CD8-positive, alpha-beta memory T cell (primary cell): ENCODE measurements at regions not wholly inside any gene's neighbourhood (a gene's known extent, or its start where the extent isn't known, plus 50 kb on each side); places are given as distances from the start of the nearest gene placed in this dataset.

Experiments used
- CTCF ChIA-PET: fragments of 350-600 bp; sonication (Branson Sonifier 250); formaldehyde crosslinking; loops from one replicate; lab custom pipeline; 2021; ENCODE audit warnings: antibody characterized with exemption; lab: Charles Lee
- POLR2A ChIA-PET: fragments of 350-600 bp; sonication (Branson Sonifier 250); formaldehyde crosslinking; loops from one replicate; lab custom pipeline; 2021; ENCODE audit warnings: antibody characterized with exemption; lab: Charles Lee
- DNase-seq, 5 donors: peaks; one replicate each; pipeline versions ENCODE4 v3.0.0 to v3.0.0-alpha.2; 2020 to 2022; ENCODE audit warnings: mixed read lengths in 1 of 5
- H3K27ac ChIP-seq: one replicate; pipeline ENCODE4 v1.7.0; 2013; ENCODE audit warnings: low read depth, mild to moderate bottlenecking, low read length, moderate library complexity
- H3K27me3 ChIP-seq: 2 replicates; pipeline ENCODE4 v1.7.0; 2013; ENCODE audit warnings: low read length, mild to moderate bottlenecking; ENCODE audit not compliant: insufficient read depth, poor library complexity, severe bottlenecking
- H3K36me3 ChIP-seq: 2 replicates; pipeline ENCODE4 v1.7.0; 2013; ENCODE audit warnings: mild to moderate bottlenecking, low read length, moderate library complexity; ENCODE audit not compliant: insufficient read depth
- H3K4me1 ChIP-seq: 2 replicates; pipeline ENCODE4 v1.7.0; 2013; ENCODE audit warnings: mild to moderate bottlenecking, low read length, moderate library complexity; ENCODE audit not compliant: insufficient read depth
- H3K4me3 ChIP-seq: 2 replicates; pipeline ENCODE4 v1.7.0; 2013; ENCODE audit warnings: mild to moderate bottlenecking, low read length
- H3K9me3 ChIP-seq: 2 replicates; pipeline ENCODE4 v1.7.0; 2013; ENCODE audit warnings: mild to moderate bottlenecking, low read length
- H3K27ac Mint-ChIP-seq, 8 donors: one replicate each; pipeline ENCODE4 v1.8.0; 2020 to 2021; ENCODE audit warnings: mixed read lengths in 8 of 8, mild to moderate bottlenecking in 6 of 8, inconsistent platforms in 3 of 8, moderate library complexity in 3 of 8
- H3K27me3 Mint-ChIP-seq, 2 donors: one replicate each; pipeline ENCODE4 v1.8.0; 2020 to 2021; ENCODE audit warnings: mixed read lengths in 2 of 2, mild to moderate bottlenecking in 1 of 2, moderate library complexity in 1 of 2
- H3K36me3 Mint-ChIP-seq, 3 donors: one replicate each; pipeline ENCODE4 v1.8.0; 2020 to 2021; ENCODE audit warnings: mixed read lengths in 3 of 3, inconsistent platforms in 1 of 3, mild to moderate bottlenecking in 1 of 3
- H3K4me1 Mint-ChIP-seq, 3 donors: one replicate each; pipeline ENCODE4 v1.8.0; 2020 to 2021; ENCODE audit warnings: mixed read lengths in 3 of 3, inconsistent platforms in 1 of 3, mild to moderate bottlenecking in 1 of 3
- H3K4me3 Mint-ChIP-seq, 7 donors: one replicate each; pipeline ENCODE4 v1.8.0; 2020 to 2021; ENCODE audit warnings: mixed read lengths in 7 of 7, mild to moderate bottlenecking in 6 of 7, moderate library complexity in 4 of 7, inconsistent platforms in 2 of 7
- H3K9me3 Mint-ChIP-seq, 5 donors: one replicate each; pipeline ENCODE4 v1.8.0; 2020 to 2022; ENCODE audit warnings: mixed read lengths in 5 of 5, mild to moderate bottlenecking in 3 of 5, moderate library complexity in 2 of 5, inconsistent platforms in 1 of 5

DNA sequence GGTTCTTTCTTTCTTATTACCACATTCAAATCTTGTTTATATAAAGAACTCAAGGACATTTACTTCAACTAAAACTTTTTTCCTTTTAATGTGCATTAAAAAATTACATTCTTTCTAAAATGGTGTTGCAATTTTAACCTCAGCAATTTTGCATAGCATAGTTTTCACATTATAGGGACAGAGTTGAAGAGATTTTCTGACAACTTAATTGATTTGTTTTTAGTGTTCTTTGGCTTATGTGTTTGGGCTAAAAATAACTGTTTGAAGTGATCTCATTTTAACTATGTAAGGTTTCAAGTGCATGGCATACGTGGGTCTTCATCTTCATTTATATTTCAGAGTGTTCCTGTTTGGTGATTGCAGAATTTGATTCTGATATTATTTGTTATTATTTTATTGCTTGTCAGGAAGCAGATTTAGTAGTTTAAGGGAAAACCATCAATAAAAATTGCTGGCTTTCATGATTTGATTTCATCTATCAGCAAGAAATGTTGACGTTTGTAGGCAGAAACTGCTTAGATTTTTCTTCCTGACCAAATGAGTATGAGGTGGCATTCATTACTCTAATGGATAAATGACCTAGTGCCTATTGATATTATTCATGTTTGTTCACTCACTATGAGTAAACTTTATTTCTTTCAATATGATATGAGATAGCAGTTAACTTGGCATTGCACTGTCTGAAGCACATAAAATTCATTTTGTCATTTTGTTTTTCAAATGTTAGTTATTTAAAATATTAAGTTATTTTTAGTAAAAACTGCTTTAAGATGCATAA, 398.4 kb downstream of the NUP35 start:
- Mint-ChIP-seq H3K36me3 (no peaks in the 10 kb centered on the region), H3K27ac (no peak overlapping the region), H3K4me1 (no peaks in the 10 kb centered on the region), H3K27me3 (no peaks in the 10 kb centered on the region), H3K4me3 (no peak overlapping the region), H3K9me3 (peaks cover 7 to 30% (median 23%) of the 10 kb centered on the region in 5 donors)
- no peak overlapping the region for H3K4me3 ChIP-seq
- no peaks in the 10 kb centered on the region for H3K4me1 ChIP-seq
- no peak overlapping the region for H3K27ac ChIP-seq
- no peaks in the 10 kb centered on the region for H3K27me3 ChIP-seq
- CTCF ChIA-PET = no interaction called here
- no peaks in the 10 kb centered on the region for H3K36me3 ChIP-seq
- no peak for DNase-seq
- no peaks in the 10 kb centered on the region for H3K9me3 ChIP-seq
- POLR2A ChIA-PET = no interaction called here

DNA sequence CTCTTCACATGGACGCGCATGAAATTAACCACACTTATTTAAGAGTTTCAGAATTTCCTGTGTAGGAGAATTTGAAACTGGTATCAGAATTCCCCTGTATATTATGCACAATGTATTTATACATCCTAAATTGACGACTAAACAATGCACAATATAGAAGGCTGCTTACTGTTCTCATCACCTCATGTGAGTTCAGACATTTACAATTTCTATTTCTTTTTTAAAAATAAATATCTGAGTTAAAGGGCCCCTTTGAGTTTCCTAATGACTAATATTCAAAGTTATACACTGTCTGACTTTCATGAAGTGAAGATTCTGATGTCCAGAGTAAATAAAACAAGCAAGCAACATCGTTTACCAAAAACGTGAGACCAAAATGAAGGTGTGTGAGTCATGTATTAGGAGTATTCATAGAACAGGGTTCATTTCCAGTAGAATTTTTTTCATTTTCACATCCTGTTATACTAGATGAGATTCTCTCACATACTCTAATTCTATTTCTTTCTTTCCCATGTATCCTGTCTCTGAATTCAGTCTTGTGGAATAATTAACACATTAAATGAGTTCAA, 406.2 kb downstream of the NUP35 start:
- H3K4me3 ChIP-seq = no peak overlapping the region
- no peaks in the 10 kb centered on the region for H3K4me1 ChIP-seq
- no peaks in the 10 kb centered on the region for H3K9me3 ChIP-seq
- H3K27ac Mint-ChIP-seq = no peak overlapping the region
- H3K4me3 Mint-ChIP-seq = no peak overlapping the region
- ChIA-PET POLR2A (no interaction called here), CTCF (no interaction called here)
- DNase-seq = no peak
- no peaks in the 10 kb centered on the region for H3K27me3 Mint-ChIP-seq
- no peaks in the 10 kb centered on the region for H3K4me1 Mint-ChIP-seq
- H3K9me3 Mint-ChIP-seq = peaks cover 3 to 21% (median 11%) of the 10 kb centered on the region in 5 donors
- no peaks in the 10 kb centered on the region for H3K27me3 ChIP-seq
- no peaks in the 10 kb centered on the region for H3K36me3 Mint-ChIP-seq
- H3K27ac ChIP-seq = no peak overlapping the region
- H3K36me3 ChIP-seq = no peaks in the 10 kb centered on the region

DNA sequence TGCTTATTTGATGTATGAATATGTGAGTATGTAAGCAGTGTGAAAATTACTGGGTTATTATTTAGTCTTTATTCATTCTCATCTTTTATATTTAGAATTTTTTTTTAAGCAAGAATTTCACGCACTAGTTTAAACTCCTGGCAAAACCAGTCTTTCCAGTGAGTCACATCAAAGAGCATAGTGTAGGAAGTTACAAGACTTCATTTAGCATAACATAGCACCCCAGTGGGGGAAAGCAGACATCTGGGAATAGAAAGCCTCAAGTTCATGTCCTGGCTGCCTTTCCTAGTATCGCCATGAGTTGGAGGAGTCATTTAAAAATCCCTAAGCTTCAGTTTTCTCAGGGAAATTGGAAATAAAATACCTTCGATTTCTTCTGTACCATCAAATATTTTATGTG, 408.3 kb downstream of the NUP35 start:
- Histone ChIP-seq H3K27me3 (no peaks in the 10 kb centered on the region), H3K36me3 (no peaks in the 10 kb centered on the region), H3K27ac (no peak overlapping the region), H3K4me1 (no peaks in the 10 kb centered on the region), H3K4me3 (no peak overlapping the region), H3K9me3 (no peaks in the 10 kb centered on the region)
- H3K4me3 Mint-ChIP-seq = no peak overlapping the region
- ChIA-PET POLR2A (no interaction called here), CTCF (no interaction called here)
- DNase-seq = no peak
- H3K27me3 Mint-ChIP-seq = no peaks in the 10 kb centered on the region
- H3K9me3 Mint-ChIP-seq = peaks cover 8 to 20% (median 11%) of the 10 kb centered on the region in 5 donors
- no peaks in the 10 kb centered on the region for H3K36me3 Mint-ChIP-seq
- no peak overlapping the region for H3K27ac Mint-ChIP-seq
- no peaks in the 10 kb centered on the region for H3K4me1 Mint-ChIP-seq

DNA sequence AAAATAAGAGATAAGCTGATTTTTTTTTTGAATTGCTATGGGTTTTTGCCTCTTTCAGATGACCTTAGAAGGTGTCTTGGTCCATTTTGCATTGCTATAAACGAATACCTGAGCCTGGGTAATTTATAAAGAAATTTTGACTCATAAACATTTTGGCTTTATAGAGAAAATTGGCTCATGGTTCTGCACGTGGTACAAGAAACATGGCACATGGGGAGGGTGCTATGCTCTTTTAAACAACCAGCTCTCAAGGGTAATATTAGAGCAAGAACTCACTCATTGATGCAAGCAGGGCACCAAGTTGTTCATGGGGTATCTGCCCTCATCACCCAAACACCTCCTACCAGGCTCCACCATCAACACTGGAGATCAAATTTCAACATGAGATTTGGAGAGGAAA, 408.8 kb downstream of the NUP35 start:
- no peak for DNase-seq
- Histone ChIP-seq H3K4me1 (no peaks in the 10 kb centered on the region), H3K4me3 (no peak overlapping the region), H3K27ac (no peak overlapping the region), H3K27me3 (no peaks in the 10 kb centered on the region), H3K9me3 (no peaks in the 10 kb centered on the region), H3K36me3 (no peaks in the 10 kb centered on the region)
- CTCF ChIA-PET = no interaction called here
- Mint-ChIP-seq H3K27me3 (no peaks in the 10 kb centered on the region), H3K4me3 (no peak overlapping the region), H3K36me3 (no peaks in the 10 kb centered on the region), H3K27ac (no peak overlapping the region), H3K9me3 (peaks cover 5 to 15% (median 12%) of the 10 kb centered on the region in 5 donors), H3K4me1 (no peaks in the 10 kb centered on the region)
- POLR2A ChIA-PET = no interaction called here

GRCh38 chr2:183536290-183536689, 412.0 kb downstream of the NUP35 start:
- Mint-ChIP-seq H3K4me3 (no peak overlapping the region), H3K27me3 (no peaks in the 10 kb centered on the region), H3K36me3 (no peaks in the 10 kb centered on the region), H3K9me3 (peaks cover 9 to 18% (median 13%) of the 10 kb centered on the region in 5 donors), H3K4me1 (no peaks in the 10 kb centered on the region), H3K27ac (no peak overlapping the region)
- ChIA-PET CTCF (no interaction called here), POLR2A (no interaction called here)
- Histone ChIP-seq H3K27me3 (no peaks in the 10 kb centered on the region), H3K9me3 (no peaks in the 10 kb centered on the region), H3K4me1 (no peaks in the 10 kb centered on the region), H3K36me3 (no peaks in the 10 kb centered on the region), H3K27ac (no peak overlapping the region), H3K4me3 (no peak overlapping the region)
- DNase-seq = no peak

GRCh38 chr2:183536714-183537113, 412.5 kb downstream of the NUP35 start:
- Histone ChIP-seq H3K4me1 (no peaks in the 10 kb centered on the region), H3K4me3 (no peak overlapping the region), H3K36me3 (no peaks in the 10 kb centered on the region), H3K9me3 (no peaks in the 10 kb centered on the region), H3K27ac (no peak overlapping the region), H3K27me3 (no peaks in the 10 kb centered on the region)
- Mint-ChIP-seq H3K9me3 (peaks cover 9 to 18% (median 13%) of the 10 kb centered on the region in 5 donors), H3K27ac (no peak overlapping the region), H3K4me3 (no peak overlapping the region), H3K4me1 (no peaks in the 10 kb centered on the region), H3K36me3 (no peaks in the 10 kb centered on the region), H3K27me3 (no peaks in the 10 kb centered on the region)
- ChIA-PET POLR2A (no interaction called here), CTCF (no interaction called here)
- DNase-seq = no peak

- no peaks in the 10 kb centered on the region for H3K4me1 ChIP-seq
- Mint-ChIP-seq H3K27ac (no peak overlapping the region), H3K27me3 (no peaks in the 10 kb centered on the region), H3K36me3 (no peaks in the 10 kb centered on the region), H3K4me3 (no peak overlapping the region), H3K4me1 (no peaks in the 10 kb centered on the region), H3K9me3 (peaks cover 28 to 41% (median 38%) of the 10 kb centered on the region in 5 donors)
- no peak for DNase-seq
- no peaks in the 10 kb centered on the region for H3K36me3 ChIP-seq
- H3K27me3 ChIP-seq = no peaks in the 10 kb centered on the region
- POLR2A ChIA-PET = no interaction called here
- no peak overlapping the region for H3K27ac ChIP-seq
- CTCF ChIA-PET = no interaction called here
- H3K4me3 ChIP-seq = no peak overlapping the region
- no peaks in the 10 kb centered on the region for H3K9me3 ChIP-seq
These were observed 417.5 kb downstream of the NUP35 start for GRCh38 chr2:183541766-183542165.

DNA sequence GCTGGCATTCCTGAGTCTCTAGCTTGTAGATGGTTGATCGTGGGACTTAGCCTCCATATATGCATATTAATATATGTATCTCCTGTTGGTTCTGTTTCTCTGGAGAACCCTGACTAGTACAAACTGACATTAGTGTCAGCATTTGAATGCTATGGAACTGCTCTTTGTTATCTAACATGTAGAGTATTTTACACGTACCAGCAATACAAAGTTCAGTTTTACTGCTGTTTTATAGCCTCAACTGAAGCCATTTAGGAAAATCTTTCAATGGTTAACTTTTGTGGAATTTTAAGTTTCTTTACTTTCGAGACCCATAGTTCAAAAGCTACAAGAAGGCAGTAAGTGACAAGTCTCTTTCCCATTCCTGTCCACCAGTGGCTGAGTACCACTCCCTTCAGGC, 418.4 kb downstream of the NUP35 start:
- Histone ChIP-seq H3K4me3 (no peak overlapping the region), H3K36me3 (no peaks in the 10 kb centered on the region), H3K27me3 (no peaks in the 10 kb centered on the region), H3K27ac (no peak overlapping the region), H3K9me3 (no peaks in the 10 kb centered on the region), H3K4me1 (no peaks in the 10 kb centered on the region)
- H3K4me1 Mint-ChIP-seq = no peaks in the 10 kb centered on the region
- ChIA-PET POLR2A (no interaction called here), CTCF (no interaction called here)
- H3K9me3 Mint-ChIP-seq = peaks cover 27 to 44% (median 37%) of the 10 kb centered on the region in 5 donors
- H3K4me3 Mint-ChIP-seq = no peak overlapping the region
- H3K27me3 Mint-ChIP-seq = no peaks in the 10 kb centered on the region
- no peaks in the 10 kb centered on the region for H3K36me3 Mint-ChIP-seq
- H3K27ac Mint-ChIP-seq = no peak overlapping the region
- no peak for DNase-seq
